Heart left ventricle (tissue), 13 donors: ENCODE measurements at regions not wholly inside any gene's neighbourhood (a gene's known extent, or its start where the extent isn't known, plus 50 kb on each side); places are given as distances from the start of the nearest gene placed in this dataset.

ENCODE experiments used
- CTCF ChIP-seq, 12 donors: fragments of 200-600 bp; sonication (generic) in 4 of 12; IDR thresholded peaks; one replicate each; pipeline versions ENCODE4 v1.5.0 to v1.8.0; 2018 to 2022; ENCODE audit warnings: antibody characterized with exemption in 12 of 12, mild to moderate bottlenecking in 5 of 12
- POLR2A ChIP-seq, 2 donors: fragments of 450-650 bp; IDR thresholded peaks; one replicate each; pipeline ENCODE4 v1.6.1; 2017; ENCODE audit warnings: antibody characterized with exemption in 2 of 2, mild to moderate bottlenecking in 2 of 2, moderate library complexity in 2 of 2
- donor health status: ischemic (EF 13 %, LVEDD 7.1; RV severe dilation, severe dysfunction).
- donor health status: DM: no; HTN: yes; CAD: no.
- donor health status: DM: no; HTN: no; CAD: no.
- donor health status: ischemic (EF 25% LVEDD 6.9; RV normal size, moderate dysfunction).
- donor health status: ischemic (EF 25% LVEDD 5.7; RV mildly dilated, moderate dysfunction).
- donor health status: ischemic (EF 35%, LVEDD 5.7; RV mildly dilated, moderate dysfunction).
- donor health status: nonischemic (EF 11% LVEDD 7.7; RV severe dilation, severe dysfunction).
- donor health status: DM: yes; HTN: yes; CAD: no.
- donor health status: PGD.
- donor health status: ischemic (EF 29% LVEDD 5.4; RV normal size, mild dysfunction).
- donor health status: nonischemic (EF 23%, LVEDD 6.1; RV moderate dilation, normal function).

GRCh38 chr4:130851107-130851506 lies 1755.2 kb downstream of the C4orf33 start:
- TF ChIP-seq CTCF (IDR thresholded peaks at IDR 0.05) (no peak), POLR2A (IDR thresholded peaks at IDR 0.05) (no peak)
